HG03135 (cell line): ENCODE measurements at regions not wholly inside any gene's neighbourhood (a gene's known extent, or its start where the extent isn't known, plus 50 kb on each side); places are given as distances from the start of the nearest gene placed in this dataset.
"Not testable (repeated sequence)": the region's sequence is repeated elsewhere in the genome, so short reads cannot be mapped to it uniquely, and the experiment has no call there.

ENCODE experiments used
- ATAC-seq: cut with Tn5 transposase; IDR thresholded peaks from one replicate; pipeline ENCODE4 v1.9.1; 2021; ENCODE audit warnings: mild to moderate bottlenecking, moderate library complexity; ENCODE audit not compliant: unreplicated experiment

- no peak for ATAC-seq
These were observed 578.9 kb downstream of the ZWINT start for GRCh38 chr10:55782181-55782580.

- no peak for ATAC-seq
These were observed 594.8 kb downstream of the ZWINT start for GRCh38 chr10:55766212-55766611.

GRCh38 chr10:55750458-55750857 lies 610.6 kb downstream of the ZWINT start:
- ATAC-seq, result no peak

- ATAC-seq, result no peak
These were observed 613.8 kb downstream of the ZWINT start for GRCh38 chr10:55747244-55747643.

GRCh38 chr10:55746002-55746401 lies 615.1 kb downstream of the ZWINT start:
- no peak for ATAC-seq

GRCh38 chr10:55742487-55742886 lies 618.6 kb downstream of the ZWINT start:
- ATAC-seq, result no peak

GRCh38 chr10:55740767-55741166 lies 620.3 kb downstream of the ZWINT start:
- peak; percentile 57 for ATAC-seq

GRCh38 chr10:55740110-55740509 lies 620.9 kb downstream of the ZWINT start:
- no peak for ATAC-seq

GRCh38 chr10:55734112-55734511 lies 626.9 kb downstream of the ZWINT start:
- ATAC-seq, result no peak

- ATAC-seq, result no peak
These were observed 656.1 kb downstream of the ZWINT start for GRCh38 chr10:55704950-55705349.

GRCh38 chr10:55668326-55668922 lies 692.6 kb downstream of the ZWINT start:
- no peak for ATAC-seq

- ATAC-seq, result no peak
These were observed 707.5 kb downstream of the ZWINT start for GRCh38 chr10:55653531-55653930.

- ATAC-seq, result no peak
These were observed 719.5 kb downstream of the ZWINT start for GRCh38 chr10:55641601-55642000.

- peak; percentile 86 for ATAC-seq
These were observed 729.9 kb downstream of the ZWINT start for GRCh38 chr10:55631071-55631654.

GRCh38 chr10:55630491-55631056 lies 730.5 kb downstream of the ZWINT start:
- ATAC-seq, result no peak

- no peak for ATAC-seq
These were observed 731.1 kb downstream of the ZWINT start for GRCh38 chr10:55629793-55630490.

GRCh38 chr10:55628260-55628701 lies 732.8 kb downstream of the ZWINT start:
- no peak for ATAC-seq

GRCh38 chr10:55627501-55628051 lies 733.5 kb downstream of the ZWINT start:
- no peak for ATAC-seq

GRCh38 chr10:55601690-55602478 lies 759.2 kb downstream of the ZWINT start:
- ATAC-seq, result not testable (repeated sequence)

- ATAC-seq, result no peak
These were observed 750.6 kb upstream of the PCDH15 start for GRCh38 chr10:55551603-55552002.

- no peak for ATAC-seq
These were observed 749.2 kb upstream of the PCDH15 start for GRCh38 chr10:55550236-55550635.
